SJSA1 (cell line): ENCODE measurements at regions not wholly inside any gene's neighbourhood (a gene's known extent, or its start where the extent isn't known, plus 50 kb on each side); places are given as distances from the start of the nearest gene placed in this dataset.

Experiments used
- DNase-seq, 2 experiments: peaks; one replicate each; pipeline ENCODE4 v3.0.0-alpha.2; 2015 to 2020; ENCODE audit warnings: low spot score in 2 of 2, low read depth in 1 of 2
- H3K27ac ChIP-seq: fragments of 250-450 bp; sonication (Bioruptor Pico); 2 replicates; pipeline ENCODE4 v1.5.1; 2020; ENCODE audit warnings: mild to moderate bottlenecking, moderate library complexity
- H3K27me3 ChIP-seq: fragments of 250-450 bp; sonication (Bioruptor Pico); replicated peaks from 2 replicates; pipeline ENCODE4 v1.5.1; 2020; ENCODE audit warnings: mild to moderate bottlenecking, moderate library complexity
- H3K36me3 ChIP-seq: fragments of 250-450 bp; sonication (Bioruptor Pico); 2 replicates; pipeline ENCODE4 v1.5.1; 2020; ENCODE audit warnings: mild to moderate bottlenecking
- H3K4me1 ChIP-seq: fragments of 250-450 bp; sonication (Bioruptor Pico); replicated peaks from 2 replicates; pipeline ENCODE4 v1.6.1; 2021; ENCODE audit warnings: mild to moderate bottlenecking
- H3K4me3 ChIP-seq: fragments of 250-450 bp; sonication (Bioruptor Pico); 2 replicates; pipeline ENCODE4 v1.5.1; 2020; ENCODE audit warnings: mild to moderate bottlenecking
- H3K9me3 ChIP-seq: fragments of 250-450 bp; sonication (Bioruptor Pico); replicated peaks from 2 replicates; pipeline ENCODE4 v1.5.1; 2020; ENCODE audit warnings: mild to moderate bottlenecking

GRCh38 chr12:97312570-97313135 lies 150.0 kb upstream of the RMST start:
- Histone ChIP-seq H3K9me3 (no peaks in the 10 kb centered on the region), H3K36me3 (no peaks in the 10 kb centered on the region), H3K4me3 (no peak overlapping the region), H3K27ac (no peak overlapping the region), H3K27me3 (no peaks in the 10 kb centered on the region), H3K4me1 (no peaks in the 10 kb centered on the region)
- no peak for DNase-seq

- Histone ChIP-seq H3K9me3 (no peaks in the 10 kb centered on the region), H3K27me3 (no peaks in the 10 kb centered on the region), H3K27ac (no peak overlapping the region), H3K4me3 (no peak overlapping the region), H3K4me1 (no peaks in the 10 kb centered on the region), H3K36me3 (no peaks in the 10 kb centered on the region)
- no peak for DNase-seq
Observed at GRCh38 chr12:97313471-97314190, 149.0 kb upstream of the RMST start.

GRCh38 chr12:97316321-97316720 lies 146.3 kb upstream of the RMST start:
- H3K27ac ChIP-seq = no peak overlapping the region
- no peaks in the 10 kb centered on the region for H3K9me3 ChIP-seq
- no peaks in the 10 kb centered on the region for H3K4me1 ChIP-seq
- H3K36me3 ChIP-seq = no peaks in the 10 kb centered on the region
- no peak for DNase-seq
- H3K4me3 ChIP-seq = no peak overlapping the region
- H3K27me3 ChIP-seq = no peaks in the 10 kb centered on the region

GRCh38 chr12:97321621-97322020 lies 141.0 kb upstream of the RMST start:
- H3K36me3 ChIP-seq = no peaks in the 10 kb centered on the region
- no peak overlapping the region for H3K27ac ChIP-seq
- H3K9me3 ChIP-seq = no peaks in the 10 kb centered on the region
- H3K4me3 ChIP-seq = no peak overlapping the region
- DNase-seq = no peak
- peaks cover 5% of the 10 kb centered on the region; the same call in 1 of the 2 replicates for H3K27me3 ChIP-seq
- H3K4me1 ChIP-seq = no peaks in the 10 kb centered on the region

GRCh38 chr12:97322388-97322787 lies 140.2 kb upstream of the RMST start:
- H3K27me3 ChIP-seq = peaks cover 5% of the 10 kb centered on the region; the same call in 1 of the 2 replicates
- H3K4me1 ChIP-seq = no peaks in the 10 kb centered on the region
- no peak for DNase-seq
- no peak overlapping the region for H3K4me3 ChIP-seq
- no peaks in the 10 kb centered on the region for H3K9me3 ChIP-seq
- H3K36me3 ChIP-seq = no peaks in the 10 kb centered on the region
- H3K27ac ChIP-seq = no peak overlapping the region

GRCh38 chr12:97323154-97323553 lies 139.4 kb upstream of the RMST start:
- Histone ChIP-seq H3K36me3 (no peaks in the 10 kb centered on the region), H3K27ac (no peak overlapping the region), H3K4me3 (no peak overlapping the region), H3K4me1 (no peaks in the 10 kb centered on the region), H3K9me3 (no peaks in the 10 kb centered on the region), H3K27me3 (peaks cover 5% of the 10 kb centered on the region; the same call in 1 of the 2 replicates)
- no peak for DNase-seq

GRCh38 chr12:97324471-97324870 lies 138.1 kb upstream of the RMST start:
- Histone ChIP-seq H3K4me1 (no peaks in the 10 kb centered on the region), H3K9me3 (no peaks in the 10 kb centered on the region), H3K4me3 (no peak overlapping the region), H3K27ac (no peak overlapping the region), H3K36me3 (no peaks in the 10 kb centered on the region), H3K27me3 (peaks cover 5% of the 10 kb centered on the region; the same call in 1 of the 2 replicates)
- no peak for DNase-seq

- no peak for DNase-seq
- no peaks in the 10 kb centered on the region; the same call in 1 of the 2 replicates for H3K27me3 ChIP-seq
- no peak overlapping the region for H3K4me3 ChIP-seq
- no peak overlapping the region for H3K27ac ChIP-seq
- no peaks in the 10 kb centered on the region for H3K36me3 ChIP-seq
- no peaks in the 10 kb centered on the region for H3K9me3 ChIP-seq
- H3K4me1 ChIP-seq = no peaks in the 10 kb centered on the region
Observed at GRCh38 chr12:97335115-97335514, 127.5 kb upstream of the RMST start.

GRCh38 chr12:97336900-97337751 lies 125.5 kb upstream of the RMST start:
- Histone ChIP-seq H3K9me3 (no peaks in the 10 kb centered on the region), H3K4me3 (no peak overlapping the region)

GRCh38 chr12:97342130-97342529 lies 120.5 kb upstream of the RMST start:
- no peaks in the 10 kb centered on the region; the same call in 1 of the 2 replicates for H3K27me3 ChIP-seq
- no peak for DNase-seq
- no peaks in the 10 kb centered on the region for H3K4me1 ChIP-seq
- H3K4me3 ChIP-seq = no peak overlapping the region
- H3K9me3 ChIP-seq = no peaks in the 10 kb centered on the region
- H3K36me3 ChIP-seq = no peaks in the 10 kb centered on the region
- no peak overlapping the region for H3K27ac ChIP-seq

More at GRCh38 chr12:97336900-97337751, 125.5 kb upstream of the RMST start:
- H3K4me1 ChIP-seq = no peaks in the 10 kb centered on the region
- no peaks in the 10 kb centered on the region; the same call in 1 of the 2 replicates for H3K27me3 ChIP-seq
- H3K27ac ChIP-seq = no peak overlapping the region
- DNase-seq = no peak
- H3K36me3 ChIP-seq = no peaks in the 10 kb centered on the region

- Histone ChIP-seq H3K9me3 (no peaks in the 10 kb centered on the region), H3K27ac (no peak overlapping the region), H3K36me3 (no peaks in the 10 kb centered on the region), H3K4me1 (no peaks in the 10 kb centered on the region), H3K4me3 (no peak overlapping the region), H3K27me3 (no peaks in the 10 kb centered on the region)
- DNase-seq = no peak
Observed at GRCh38 chr12:97347956-97348355, 114.6 kb upstream of the RMST start.

- Histone ChIP-seq H3K9me3 (no peaks in the 10 kb centered on the region), H3K36me3 (no peaks in the 10 kb centered on the region), H3K27me3 (0 out of 2 replicates have a peak, but pooled peaks cover 3% of the 10 kb centered on the region)
Observed at GRCh38 chr12:97358361-97358760, 104.2 kb upstream of the RMST start.

GRCh38 chr12:97359021-97359690 lies 103.4 kb upstream of the RMST start:
- no peak for DNase-seq
- Histone ChIP-seq H3K27ac (no peak overlapping the region), H3K36me3 (no peaks in the 10 kb centered on the region), H3K4me3 (no peak overlapping the region), H3K9me3 (no peaks in the 10 kb centered on the region), H3K27me3 (0 out of 2 replicates have a peak, but pooled peaks cover 3% of the 10 kb centered on the region), H3K4me1 (no peaks in the 10 kb centered on the region)

More at GRCh38 chr12:97358361-97358760, 104.2 kb upstream of the RMST start:
- Histone ChIP-seq H3K4me1 (no peaks in the 10 kb centered on the region), H3K27ac (no peak overlapping the region), H3K4me3 (no peak overlapping the region)
- DNase-seq = no peak
